DMS114 treated with DMSO at 0.1 percent for 48 hours (cell line): ENCODE measurements at regions not wholly inside any gene's neighbourhood (a gene's known extent, or its start where the extent isn't known, plus 50 kb on each side); places are given as distances from the start of the nearest gene placed in this dataset.

Experiments used
- DNase-seq: peaks from one replicate; lab custom pipeline; 2025; ENCODE audit not compliant: unreplicated experiment; lab: John Stamatoyannopoulos, UW

- DNase-seq = no peak
Measured at GRCh38 chr1:175829845-175830244, 86.5 kb upstream of the TNR start.

DNA sequence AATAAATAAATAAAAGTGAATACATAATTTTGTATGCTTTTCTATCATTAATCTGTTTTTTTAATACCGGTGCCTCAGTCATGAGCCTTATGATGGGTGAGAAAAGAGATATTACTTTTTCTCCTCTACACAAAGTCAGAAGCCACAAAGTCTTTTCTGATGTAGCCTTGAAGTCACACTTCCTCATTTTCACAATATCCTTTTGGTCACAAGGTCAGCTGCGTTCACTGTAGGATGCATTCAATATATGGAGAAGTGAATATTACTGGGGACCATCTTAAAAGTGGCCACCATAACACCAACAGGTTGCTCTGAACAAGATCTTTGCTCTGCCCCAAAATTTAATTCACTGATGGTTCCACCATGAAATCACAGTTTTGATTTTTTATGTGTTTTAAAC lies 83.3 kb upstream of the TNR start:
- DNase-seq = no peak

DNA sequence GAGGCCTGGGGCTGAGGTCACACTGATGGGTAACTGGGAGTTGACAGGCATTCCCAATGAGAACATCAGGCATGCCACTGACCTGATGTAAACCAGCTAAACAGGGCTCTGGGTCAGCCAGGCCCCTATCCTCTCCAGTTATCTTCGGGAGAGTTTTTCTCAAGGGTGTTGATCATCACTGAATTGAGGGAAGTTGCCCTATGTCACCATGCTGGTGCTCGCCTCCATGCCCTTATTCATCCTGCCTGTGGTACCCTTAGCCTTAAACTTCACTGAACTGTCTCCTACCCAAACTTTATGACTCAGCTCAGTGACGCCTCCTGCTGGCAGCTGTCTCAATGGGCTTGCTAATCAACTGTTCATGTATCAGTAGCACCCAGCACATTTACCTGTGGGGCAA lies 80.7 kb upstream of the TNR start:
- no peak for DNase-seq

GRCh38 chr1:175823406-175823805 lies 80.0 kb upstream of the TNR start:
- no peak for DNase-seq

- DNase-seq = no peak
Measured at GRCh38 chr1:175822580-175822979, 79.2 kb upstream of the TNR start.

GRCh38 chr1:175820456-175821025 lies 77.1 kb upstream of the TNR start:
- no peak for DNase-seq

GRCh38 chr1:175818929-175819328 lies 75.5 kb upstream of the TNR start:
- DNase-seq = no peak

DNA sequence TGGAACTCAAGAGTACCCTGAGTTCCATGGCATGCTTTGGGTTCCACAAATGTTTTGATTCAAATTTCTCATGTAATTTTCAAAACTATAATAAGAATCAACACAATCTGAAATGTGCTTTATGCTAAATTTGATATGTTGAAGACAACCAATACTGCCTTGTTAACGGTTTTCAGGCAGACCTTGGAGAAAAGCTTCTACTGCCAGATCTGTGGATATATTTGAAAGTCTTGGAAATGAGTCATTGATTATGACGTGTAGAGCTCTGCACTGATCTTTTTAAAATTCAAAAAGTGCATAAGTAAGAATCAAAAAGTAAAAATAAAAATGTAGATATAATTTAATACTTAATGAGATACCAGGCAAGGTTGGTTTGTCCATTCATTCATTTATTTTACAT lies 74.0 kb upstream of the TNR start:
- no peak for DNase-seq

GRCh38 chr1:175814885-175815284 lies 71.5 kb upstream of the TNR start:
- DNase-seq = no peak

DNA sequence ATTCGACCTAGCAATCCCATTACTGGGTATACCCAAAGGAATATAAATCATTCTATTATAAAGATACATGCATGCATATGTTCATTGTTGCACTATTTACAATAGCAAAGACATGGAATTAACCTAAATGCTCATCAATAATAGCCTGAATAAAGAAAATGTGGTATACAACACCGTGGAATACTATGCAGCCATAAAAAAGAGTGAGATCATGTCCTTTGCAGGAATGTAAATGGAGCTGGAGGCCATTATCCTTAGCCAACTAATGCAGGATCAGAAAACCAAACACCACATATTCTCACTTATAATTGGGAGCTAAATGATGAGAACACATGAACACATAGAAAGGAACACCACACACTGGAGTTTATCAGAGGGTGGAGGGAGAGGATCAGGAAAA lies 69.5 kb upstream of the TNR start:
- no peak for DNase-seq

DNA sequence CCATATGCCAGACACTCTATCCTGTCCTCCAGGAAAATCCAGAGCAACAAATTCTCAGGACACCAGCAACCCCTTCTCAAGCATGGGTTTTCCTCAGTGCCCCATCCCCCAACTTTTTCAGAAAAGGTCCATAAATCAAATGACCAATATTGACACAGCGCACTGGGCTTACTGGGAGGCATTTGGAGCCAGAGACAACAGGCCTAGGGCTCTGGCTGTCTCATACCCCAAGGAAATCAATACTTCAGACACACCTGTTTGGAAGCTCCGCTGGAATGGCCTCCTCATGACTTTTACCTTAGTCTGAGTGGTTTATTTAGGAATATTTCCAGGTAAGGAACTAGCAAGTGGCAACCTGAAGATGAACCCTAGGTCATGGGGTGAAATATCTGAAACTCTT lies 66.9 kb upstream of the TNR start:
- no peak for DNase-seq

DNA sequence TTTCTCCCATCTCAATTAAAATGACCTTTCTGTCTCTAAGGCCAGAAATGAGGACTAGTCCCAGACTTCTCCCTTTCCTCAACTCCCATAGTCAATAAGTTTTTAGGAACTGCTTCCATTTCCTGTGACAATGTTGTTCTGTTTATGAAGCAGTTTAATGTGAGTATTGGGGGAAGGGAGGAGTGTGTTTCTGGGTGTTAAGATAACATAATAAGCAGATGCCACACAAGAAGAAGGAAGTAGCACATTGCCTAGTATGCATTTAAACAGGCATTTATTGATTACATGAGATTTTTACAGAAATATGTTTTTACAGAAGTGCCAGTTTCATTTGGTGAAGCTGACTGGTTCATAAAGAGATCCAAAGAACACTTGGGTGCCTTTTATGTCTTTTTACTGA lies 65.6 kb upstream of the TNR start:
- DNase-seq = no peak

DNA sequence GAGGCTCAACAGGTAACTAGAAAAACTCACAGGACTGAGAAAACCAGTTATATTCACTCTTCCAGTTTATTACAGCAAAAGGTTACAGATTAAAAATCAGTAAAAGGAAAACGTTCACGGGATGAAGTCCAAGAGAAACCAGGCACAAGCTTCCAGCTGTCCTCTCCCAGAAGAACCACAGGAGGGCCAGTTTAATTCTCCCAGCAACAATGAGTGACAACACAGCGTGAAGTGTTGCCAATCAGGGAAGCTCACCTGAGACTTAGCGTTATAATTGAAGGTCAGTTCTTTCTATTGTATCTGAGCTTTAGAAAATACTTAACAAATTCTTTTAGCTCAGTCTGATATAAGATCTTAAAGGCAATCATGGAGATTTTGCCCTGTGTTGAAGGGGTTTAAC lies 65.2 kb upstream of the TNR start:
- no peak for DNase-seq

GRCh38 chr1:175804561-175804960 lies 61.2 kb upstream of the TNR start:
- no peak for DNase-seq

DNA sequence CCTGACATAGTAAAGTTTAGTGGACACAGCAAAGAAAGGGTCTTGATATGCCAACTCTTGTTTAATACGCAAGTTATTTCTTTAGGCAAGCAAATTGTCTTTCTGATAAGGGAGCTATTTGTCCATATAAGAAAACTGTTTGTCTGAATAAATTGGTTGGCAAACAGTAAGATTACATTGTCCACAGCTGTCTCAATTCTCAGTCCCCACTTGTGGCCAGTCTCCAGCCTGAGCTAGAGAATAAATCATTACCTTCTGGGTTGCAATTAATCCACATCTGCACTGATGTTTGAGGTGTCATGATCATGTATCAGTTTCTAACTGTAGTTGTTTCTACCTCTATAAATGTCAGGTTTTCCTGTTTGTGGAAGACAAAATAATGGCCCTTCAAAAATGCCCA lies 60.0 kb upstream of the TNR start:
- DNase-seq = no peak

- DNase-seq = no peak
Measured at GRCh38 chr1:175802407-175803123, 59.2 kb upstream of the TNR start.

DNA sequence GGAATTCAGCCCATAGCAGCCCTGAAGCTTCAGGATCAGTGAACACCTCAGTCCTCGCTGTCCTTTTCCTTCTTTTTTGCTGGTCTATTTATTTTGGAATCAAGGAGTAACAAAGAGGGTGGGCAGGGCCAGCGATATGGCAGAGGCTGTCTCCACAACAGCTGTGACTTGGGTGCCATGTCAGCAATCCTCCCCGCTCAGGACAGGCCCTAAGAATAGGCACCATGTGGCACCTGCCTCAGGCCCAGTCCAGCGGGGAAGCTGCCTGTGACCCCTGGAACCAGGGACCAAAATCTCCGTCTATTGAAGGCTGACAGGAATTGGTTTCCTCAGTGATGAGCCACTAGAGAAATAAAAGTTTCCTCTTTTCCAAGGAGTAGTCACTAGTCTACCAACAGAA lies 58.6 kb upstream of the TNR start:
- DNase-seq = no peak

DNA sequence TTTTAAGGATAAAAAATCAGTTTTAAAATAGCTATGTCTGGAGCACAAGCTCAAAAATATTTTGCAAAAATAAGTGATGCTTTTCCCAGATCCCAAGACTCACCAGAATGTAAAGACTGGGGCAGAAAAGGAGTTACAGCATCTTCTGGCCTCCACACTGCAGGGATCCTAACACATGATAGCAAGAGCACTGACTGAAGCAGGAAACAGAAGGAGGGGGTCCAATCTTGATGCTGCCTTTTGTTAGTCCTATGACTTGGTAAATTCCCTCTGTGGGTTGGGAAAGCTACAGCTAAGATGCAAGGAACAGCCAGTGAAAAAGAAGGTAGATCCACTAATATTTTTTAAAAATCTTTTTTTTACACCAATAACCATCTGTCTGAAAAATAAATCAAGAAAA lies 54.2 kb upstream of the TNR start:
- no peak for DNase-seq

DNA sequence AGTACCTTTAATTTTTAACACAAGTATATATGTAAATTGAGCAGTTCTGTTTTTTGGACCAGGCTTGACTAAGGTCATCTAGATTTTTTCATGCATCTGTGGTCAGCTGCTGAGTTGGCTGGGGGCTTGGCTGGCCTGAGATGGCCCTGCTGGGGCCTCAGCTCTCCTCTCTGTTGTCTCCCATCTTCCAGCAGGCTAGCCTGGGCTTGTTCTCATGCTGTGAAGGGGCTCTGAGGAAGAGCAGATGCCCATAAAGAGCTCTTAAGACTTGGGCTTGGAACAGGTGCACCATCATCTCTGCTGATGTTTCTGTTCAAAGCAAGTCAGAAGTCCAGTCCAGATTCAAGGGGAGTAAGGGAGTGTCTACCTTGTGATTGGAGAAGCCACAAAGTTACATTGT lies 51.2 kb upstream of the TNR start:
- DNase-seq = no peak

DNA sequence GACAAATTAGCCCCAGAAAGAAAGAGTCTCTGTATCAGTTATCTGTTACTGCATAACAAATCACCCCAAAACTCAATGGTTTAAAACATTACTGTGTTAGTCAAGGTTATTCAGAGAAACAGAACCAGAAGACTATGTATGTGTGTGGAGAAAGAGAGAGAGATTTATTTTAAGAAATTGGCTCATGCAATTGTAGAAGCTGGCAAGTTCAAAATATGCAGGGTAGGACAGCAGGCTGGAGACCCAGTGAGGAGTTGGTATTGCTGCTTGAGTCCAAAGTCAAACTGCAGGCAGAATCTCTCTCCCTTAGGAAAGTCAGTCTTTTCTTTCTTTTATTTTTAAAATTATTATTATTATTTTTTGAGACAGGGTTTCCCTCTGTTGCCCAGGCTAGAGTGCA lies 50.2 kb upstream of the TNR start:
- no peak for DNase-seq
